Endothelial cell of umbilical vein (primary cell): ENCODE measurements at regions not wholly inside any gene's neighbourhood (a gene's known extent, or its start where the extent isn't known, plus 50 kb on each side); places are given as distances from the start of the nearest gene placed in this dataset.

Experiments used
- BruUV-seq: library from RNA; stranded (reverse); fragments of 400-500 nt; replicated peaks from 2 replicates; lab custom pipeline; 2021; lab: Mats Ljungman, UMichigan
- CTCF ChIA-PET: fragments of 300-600, 350-600 bp; sonication (Branson Sonifier 250); formaldehyde crosslinking; loops from one replicate; lab custom pipeline; 2021; ENCODE audit warnings: antibody characterized with exemption, inconsistent platforms; lab: Charles Lee
- POLR2A ChIA-PET: fragments of 300-600, 350-600 bp; sonication (Branson Sonifier 250); formaldehyde crosslinking; loops from one replicate; lab custom pipeline; 2021; ENCODE audit warnings: antibody characterized with exemption, inconsistent platforms; lab: Charles Lee
- DNase-seq: peaks from one replicate; pipeline ENCODE4 v3.0.0-alpha.2; 2011; ENCODE audit warnings: low read depth, low spot score
- FAIRE-seq: peaks from 2 replicates; lab custom pipeline; 2011; peaks lifted over from hg19 to GRCh38; lab: Jason Lieb, UNC
- H2AFZ ChIP-seq: 2 replicates; pipeline ENCODE4 v1.6.0; 2012; ENCODE audit warnings: low read depth, low read length, control low read depth, inconsistent platforms
- H3K27ac ChIP-seq: 2 replicates; pipeline ENCODE4 v1.5.1; 2011; ENCODE audit warnings: low read depth, mild to moderate bottlenecking, control low read depth, low read length, moderate library complexity; ENCODE audit not compliant: insufficient read depth
- H3K27me3 ChIP-seq, 2 experiments: 2 replicates each; pipeline versions ENCODE4 v1.6.0 to v1.6.1; 2011; ENCODE audit warnings: low read length in 2 of 2, mixed read lengths in 1 of 2; ENCODE audit not compliant: control insufficient read depth in 2 of 2, insufficient read depth in 2 of 2
- H3K36me3 ChIP-seq, 2 experiments: 2 replicates in 1 of 2; 3 replicates in 1 of 2; pipeline ENCODE4 v1.5.1; 2011; ENCODE audit warnings: low read length in 2 of 2, mild to moderate bottlenecking in 1 of 2, moderate library complexity in 1 of 2; ENCODE audit not compliant: control insufficient read depth in 2 of 2, insufficient read depth in 2 of 2; ENCODE audit errors: extremely low read depth in 1 of 2
- H3K4me1 ChIP-seq: 3 replicates; pipeline ENCODE4 v1.5.1; 2011; ENCODE audit warnings: mild to moderate bottlenecking, low read length; ENCODE audit not compliant: control insufficient read depth, insufficient read depth; ENCODE audit errors: extremely low read depth
- H3K4me2 ChIP-seq: 2 replicates; pipeline ENCODE4 v1.6.1; 2011; ENCODE audit warnings: low read length, control low read depth, mixed read lengths; ENCODE audit not compliant: insufficient read depth
- H3K4me3 ChIP-seq, 3 experiments: fragments of 200-600 bp in 1 of 3; sonication (generic), shearing (Covaris generic) in 1 of 3; replicated peaks in 1 of 3; 2 replicates each; pipeline ENCODE4 v1.5.1; 2011 to 2016; ENCODE audit warnings: control low read depth in 3 of 3, low read length in 3 of 3, mild to moderate bottlenecking in 2 of 3, inconsistent platforms in 1 of 3, low read depth in 1 of 3, moderate library complexity in 1 of 3; ENCODE audit not compliant: insufficient read depth in 1 of 3
- H3K79me2 ChIP-seq: 2 replicates; pipeline ENCODE4 v1.6.0; 2012; ENCODE audit warnings: low read length, inconsistent platforms; ENCODE audit not compliant: control insufficient read depth, insufficient read depth
- H3K9ac ChIP-seq: replicated peaks from 2 replicates; pipeline ENCODE3; 2011; ENCODE audit warnings: low read length, control low read depth; ENCODE audit not compliant: insufficient read depth; ENCODE audit errors: extremely low read depth
- H3K9me1 ChIP-seq: replicated peaks from 3 replicates; pipeline ENCODE4 v1.6.0; 2011; ENCODE audit warnings: mild to moderate bottlenecking, low read length; ENCODE audit not compliant: control insufficient read depth, insufficient read depth; ENCODE audit errors: extremely low read depth
- H3K9me3 ChIP-seq: replicated peaks from 2 replicates; pipeline ENCODE4 v1.5.1; 2012; ENCODE audit warnings: low read length, inconsistent platforms; ENCODE audit not compliant: control insufficient read depth, insufficient read depth
- H4K20me1 ChIP-seq: replicated peaks from 2 replicates; pipeline ENCODE3; 2011; ENCODE audit warnings: mild to moderate bottlenecking, low read length; ENCODE audit not compliant: control insufficient read depth, insufficient read depth; ENCODE audit errors: extremely low read depth
- CTCF ChIP-seq, 2 donors: IDR thresholded peaks; 1 replicate in 1 of 2; 2 replicates in 1 of 2; pipeline ENCODE4 v1.5.1; 2011; ENCODE audit warnings: low read length in 2 of 2, mild to moderate bottlenecking in 2 of 2, moderate library complexity in 2 of 2, control low read depth in 1 of 2, inconsistent platforms in 1 of 2, low read depth in 1 of 2; ENCODE audit not compliant: insufficient read depth in 1 of 2; ENCODE audit errors: extremely low read depth in 1 of 2
- EZH2 ChIP-seq: IDR thresholded peaks from 2 replicates; pipeline ENCODE4 v1.6.1; 2012; ENCODE audit warnings: borderline replicate concordance, low read depth, mild to moderate bottlenecking, moderate library complexity, low read length, inconsistent platforms; ENCODE audit not compliant: severe bottlenecking
- FOS ChIP-seq: IDR thresholded peaks from 2 replicates; pipeline ENCODE4 v1.6.1; 2011; ENCODE audit warnings: mild to moderate bottlenecking, low read length, moderate library complexity, borderline replicate concordance; ENCODE audit not compliant: insufficient read depth
- GATA2 ChIP-seq: IDR thresholded peaks from 2 replicates; pipeline ENCODE4 v1.7.0; 2011; ENCODE audit warnings: low read depth, mild to moderate bottlenecking, moderate library complexity, mixed read lengths, low read length; ENCODE audit not compliant: insufficient read length, insufficient read depth
- JUN ChIP-seq: IDR thresholded peaks from 2 replicates; pipeline ENCODE4 v1.6.1; 2011; ENCODE audit warnings: borderline replicate concordance, low read depth; ENCODE audit not compliant: insufficient read length, insufficient read depth
- MYC ChIP-seq: IDR thresholded peaks from one replicate; pipeline ENCODE4 v1.6.1; 2011; ENCODE audit warnings: mild to moderate bottlenecking, low read depth, low read length
- POLR2A ChIP-seq: IDR thresholded peaks from 2 replicates; pipeline ENCODE4 v1.6.1; 2012; ENCODE audit warnings: low read depth, mild to moderate bottlenecking, control low read depth, low read length
- POLR2AphosphoS5 ChIP-seq: IDR thresholded peaks from 2 replicates; pipeline ENCODE4 v1.6.1; 2012; ENCODE audit warnings: low read depth, mild to moderate bottlenecking, control low read depth, low read length, moderate library complexity; ENCODE audit not compliant: insufficient read depth
- dilution Hi-C: fragments of 300-500 bp; cut with MboI; formaldehyde crosslinking; loops from one replicate; pipeline ENCODE4 v1.15.0; 2019; ENCODE audit warnings: low sequenced_read_pairs; ENCODE audit not compliant: extremely low pct_ligation_motif_present
- intact Hi-C: fragments of 100-400 bp; cut with micrococcal nuclease; formaldehyde crosslinking; loops from one replicate; pipeline ENCODE4 v1.10.0; 2022
- TF ChIP-seq, protein P1 (sequence below): IDR thresholded peaks from 2 replicates; pipeline ENCODE4 v1.6.1; 2011; ENCODE audit not compliant: insufficient read depth, insufficient read length

- CTCF ChIA-PET, result no interaction called here
- H3K9me3 ChIP-seq, result no peaks in the 10 kb centered on the region
- H3K79me2 ChIP-seq, result no peaks in the 10 kb centered on the region
- TF ChIP-seq MYC (no peak), FOS (no peak), GATA2 (no peak), POLR2A (no peak), EZH2 (no peak), POLR2AphosphoS5 (no peak), JUN (no peak), CTCF (IDR thresholded peaks at IDR 0.05; ENCODE audit: extremely low read depth in 1 of 2, insufficient read depth in 1 of 2, low read depth in 1 of 2, low read length in 2 of 2) (no peak)
- TF ChIP-seq, protein P1, sequence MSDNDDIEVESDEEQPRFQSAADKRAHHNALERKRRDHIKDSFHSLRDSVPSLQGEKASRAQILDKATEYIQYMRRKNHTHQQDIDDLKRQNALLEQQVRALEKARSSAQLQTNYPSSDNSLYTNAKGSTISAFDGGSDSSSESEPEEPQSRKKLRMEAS, result no peak
- no peaks in the 10 kb centered on the region for H3K36me3 ChIP-seq
- POLR2A ChIA-PET, result no interaction called here
- no peaks in the 10 kb centered on the region for H4K20me1 ChIP-seq
- no peak overlapping the region for H3K4me3 ChIP-seq
- no peak overlapping the region for H3K27ac ChIP-seq
- no peak overlapping the region for H3K4me2 ChIP-seq
- no peak overlapping the region for H3K9ac ChIP-seq
- DNase-seq, result no peak
- no peaks in the 10 kb centered on the region for H3K4me1 ChIP-seq
- BruUV-seq, result no TSS peak
- no peaks in the 10 kb centered on the region for H3K9me1 ChIP-seq
- no peak for FAIRE-seq
- no peaks in the 10 kb centered on the region for H3K27me3 ChIP-seq
- no peak overlapping the region for H2AFZ ChIP-seq
- intact Hi-C loops, result no loop called here
- dilution Hi-C loops, result no loop called here
Measured at GRCh38 chr19:31170046-31170445, 179.2 kb downstream of the TSHZ3 start.
